ENCODE measurements at regions not wholly inside any gene's neighbourhood (a gene's known extent, or its start where the extent isn't known, plus 50 kb on each side); places are given as distances from the start of the nearest gene placed in this dataset.

GRCh38 chr4:148563684-148564083 lies 121.5 kb upstream of the NR3C2 start:
- no peak overlapping the region for H3K27ac Mint-ChIP-seq (ENCODE audit: low read depth, unreplicated experiment)
- H3K9me3 Mint-ChIP-seq (ENCODE audit: unreplicated experiment) = no peaks in the 10 kb centered on the region

GRCh38 chr4:148561467-148561866 lies 119.3 kb upstream of the NR3C2 start:
- no peak for DNase-seq (ENCODE audit: unreplicated experiment)
- H3K9me3 Mint-ChIP-seq (ENCODE audit: unreplicated experiment) = no peaks in the 10 kb centered on the region
- TF ChIP-seq CTCF (IDR thresholded peaks at IDR 0.05; ENCODE audit: unreplicated experiment) = no peak
- CTCF ChIA-PET = interaction anchor here (1.1 kb wide), 1 partner anchor 27 kb away, joined by 3 read pairs; no protein-coding TSS in a partner anchor
- intact Hi-C loops (cut with micrococcal nuclease) = no loop called here
- H3K36me3 Mint-ChIP-seq (ENCODE audit: insufficient read depth, unreplicated experiment) = no peaks in the 10 kb centered on the region
- H3K4me3 Mint-ChIP-seq (ENCODE audit: unreplicated experiment) = no peak overlapping the region
- H3K4me1 Mint-ChIP-seq (ENCODE audit: insufficient read depth, unreplicated experiment) = no peaks in the 10 kb centered on the region
- no TSS peak for BruUV-seq (replicated peaks)
- POLR2A ChIA-PET = interaction anchor here (0.7 kb wide), 1 partner anchor 43 kb away, joined by 3 read pairs; no protein-coding TSS in a partner anchor
- H3K27ac Mint-ChIP-seq (ENCODE audit: low read depth, unreplicated experiment) = no peak overlapping the region
- H3K27me3 Mint-ChIP-seq (ENCODE audit: insufficient read depth, unreplicated experiment) = no peaks in the 10 kb centered on the region

More at GRCh38 chr4:148563684-148564083, 121.5 kb upstream of the NR3C2 start:
- no peaks in the 10 kb centered on the region for H3K4me1 Mint-ChIP-seq (ENCODE audit: insufficient read depth, unreplicated experiment)
- intact Hi-C loops (cut with micrococcal nuclease) = no loop called here
- ChIA-PET CTCF (no interaction called here), POLR2A (no interaction called here)
- no peaks in the 10 kb centered on the region for H3K27me3 Mint-ChIP-seq (ENCODE audit: insufficient read depth, unreplicated experiment)
- no TSS peak for BruUV-seq (replicated peaks)
- H3K4me3 Mint-ChIP-seq (ENCODE audit: unreplicated experiment) = no peak overlapping the region
- no peaks in the 10 kb centered on the region for H3K36me3 Mint-ChIP-seq (ENCODE audit: insufficient read depth, unreplicated experiment)
- TF ChIP-seq CTCF (IDR thresholded peaks at IDR 0.05; ENCODE audit: unreplicated experiment) = no peak
- peak; percentile 37 for DNase-seq (ENCODE audit: unreplicated experiment)

DNA sequence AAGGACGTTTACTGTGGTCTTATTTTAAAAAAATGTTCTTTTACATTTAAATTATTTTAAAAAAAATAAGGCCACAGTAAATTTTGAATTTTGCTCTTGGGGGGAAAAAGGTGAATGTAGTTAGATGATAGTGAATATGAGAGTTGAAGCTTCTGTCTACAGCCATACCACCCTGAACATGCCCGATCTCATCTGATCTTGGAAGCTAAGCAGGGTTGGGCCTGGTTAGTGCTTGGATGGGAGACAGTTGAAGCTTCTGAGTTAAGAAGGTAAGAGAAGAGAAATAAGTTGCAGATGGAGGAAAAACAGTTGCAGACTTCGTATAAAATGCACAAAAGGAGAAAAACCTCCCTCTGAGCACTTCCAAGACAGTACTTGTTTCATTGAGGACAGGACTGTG lies 115.6 kb upstream of the NR3C2 start:
- no peak overlapping the region for H3K27ac Mint-ChIP-seq (ENCODE audit: low read depth, unreplicated experiment)
- no peak for TF ChIP-seq CTCF (IDR thresholded peaks at IDR 0.05; ENCODE audit: unreplicated experiment)
- H3K36me3 Mint-ChIP-seq (ENCODE audit: insufficient read depth, unreplicated experiment) = no peaks in the 10 kb centered on the region
- CTCF ChIA-PET = no interaction called here
- H3K4me1 Mint-ChIP-seq (ENCODE audit: insufficient read depth, unreplicated experiment) = no peaks in the 10 kb centered on the region
- no peak overlapping the region for H3K4me3 Mint-ChIP-seq (ENCODE audit: unreplicated experiment)
- intact Hi-C loops (cut with micrococcal nuclease) = no loop called here
- no TSS peak for BruUV-seq (replicated peaks)
- POLR2A ChIA-PET = no interaction called here
- no peaks in the 10 kb centered on the region for H3K9me3 Mint-ChIP-seq (ENCODE audit: unreplicated experiment)
- H3K27me3 Mint-ChIP-seq (ENCODE audit: insufficient read depth, unreplicated experiment) = no peaks in the 10 kb centered on the region
- DNase-seq (ENCODE audit: unreplicated experiment) = no peak

- H3K27me3 Mint-ChIP-seq (ENCODE audit: insufficient read depth, unreplicated experiment) = no peaks in the 10 kb centered on the region
- H3K9me3 Mint-ChIP-seq (ENCODE audit: unreplicated experiment) = no peaks in the 10 kb centered on the region
- CTCF ChIA-PET = no interaction called here
- no TSS peak for BruUV-seq (replicated peaks)
- DNase-seq (ENCODE audit: unreplicated experiment) = no peak
- no peak overlapping the region for H3K27ac Mint-ChIP-seq (ENCODE audit: low read depth, unreplicated experiment)
- no peak for TF ChIP-seq CTCF (IDR thresholded peaks at IDR 0.05; ENCODE audit: unreplicated experiment)
- no peak overlapping the region for H3K4me3 Mint-ChIP-seq (ENCODE audit: unreplicated experiment)
- POLR2A ChIA-PET = no interaction called here
- intact Hi-C loops (cut with micrococcal nuclease) = no loop called here
- H3K4me1 Mint-ChIP-seq (ENCODE audit: insufficient read depth, unreplicated experiment) = no peaks in the 10 kb centered on the region
- H3K36me3 Mint-ChIP-seq (ENCODE audit: insufficient read depth, unreplicated experiment) = no peaks in the 10 kb centered on the region
Measured at GRCh38 chr4:148550788-148551187, 108.6 kb upstream of the NR3C2 start.
